ENCODE measurements at regions not wholly inside any gene's neighbourhood (a gene's known extent, or its start where the extent isn't known, plus 50 kb on each side); places are given as distances from the start of the nearest gene placed in this dataset.

- TF ChIP-seq CTCF (IDR thresholded peaks at IDR 0.05): no peak
- TF ChIP-seq POLR2AphosphoS5 (IDR thresholded peaks at IDR 0.05): no peak
Observed at GRCh38 chr4:134645778-134646177, 444.2 kb upstream of the PABPC4L start.

All from gastroesophageal sphincter (tissue), 3 donors.